Naive thymus-derived CD4-positive, alpha-beta T cell (primary cell): ENCODE measurements at regions not wholly inside any gene's neighbourhood (a gene's known extent, or its start where the extent isn't known, plus 50 kb on each side); places are given as distances from the start of the nearest gene placed in this dataset.

Source experiments
- ATAC-seq: fragments of 150-1000 bp; cut with Tn5 transposase; 2 replicates; pipeline ENCODE4 v1.10.0; 2021; ENCODE audit warnings: mild to moderate bottlenecking, moderate library complexity
- CTCF ChIA-PET: fragments of 350-600 bp; sonication (Branson Sonifier 250); formaldehyde crosslinking; loops from one replicate; lab custom pipeline; 2021; ENCODE audit warnings: antibody characterized with exemption; lab: Charles Lee
- POLR2A ChIA-PET: fragments of 350-600 bp; sonication (Branson Sonifier 250); formaldehyde crosslinking; loops from one replicate; lab custom pipeline; 2021; ENCODE audit warnings: antibody characterized with exemption, inconsistent platforms; lab: Charles Lee
- DNase-seq, 9 donors: peaks; one replicate each; pipeline versions ENCODE4 v3.0.0 to v3.0.0-alpha.2; 2020 to 2022; ENCODE audit warnings: mixed read lengths in 1 of 9
- H3K27ac ChIP-seq: one replicate; pipeline ENCODE4 v1.7.0; 2013; ENCODE audit warnings: mild to moderate bottlenecking, low read depth, low read length, moderate library complexity
- H3K27me3 ChIP-seq, 2 donors: one replicate each; pipeline ENCODE4 v1.7.0; 2013; ENCODE audit warnings: low read length in 2 of 2, mild to moderate bottlenecking in 2 of 2, moderate library complexity in 2 of 2; ENCODE audit not compliant: control insufficient read depth in 2 of 2, insufficient read depth in 2 of 2
- H3K36me3 ChIP-seq, 3 experiments: 1 replicate in 2 of 3; 2 replicates in 1 of 3; pipeline ENCODE4 v1.7.0; 2013; ENCODE audit warnings: low read length in 3 of 3, mild to moderate bottlenecking in 3 of 3, moderate library complexity in 1 of 3; ENCODE audit not compliant: insufficient read depth in 3 of 3, control insufficient read depth in 2 of 3
- H3K4me1 ChIP-seq, 2 donors: one replicate each; pipeline ENCODE4 v1.7.0; 2013; ENCODE audit warnings: low read length in 2 of 2, mild to moderate bottlenecking in 2 of 2, moderate library complexity in 1 of 2; ENCODE audit not compliant: control insufficient read depth in 2 of 2, insufficient read depth in 2 of 2
- H3K4me3 ChIP-seq: 2 replicates; pipeline ENCODE4 v1.7.0; 2013; ENCODE audit warnings: mild to moderate bottlenecking, low read length
- H3K9me3 ChIP-seq, 3 experiments: 1 replicate in 2 of 3; 2 replicates in 1 of 3; pipeline ENCODE4 v1.7.0; 2013; ENCODE audit warnings: low read length in 3 of 3; ENCODE audit not compliant: control insufficient read depth in 2 of 3
- H3K27ac Mint-ChIP-seq, 9 donors: one replicate each; pipeline ENCODE4 v1.8.0; 2020 to 2022; ENCODE audit warnings: mixed read lengths in 9 of 9, mild to moderate bottlenecking in 8 of 9, moderate library complexity in 5 of 9, inconsistent platforms in 2 of 9
- H3K27me3 Mint-ChIP-seq, 5 donors: one replicate each; pipeline ENCODE4 v1.8.0; 2021 to 2022; ENCODE audit warnings: mixed read lengths in 5 of 5, mild to moderate bottlenecking in 1 of 5
- H3K36me3 Mint-ChIP-seq, 5 donors: one replicate each; pipeline ENCODE4 v1.8.0; 2020 to 2022; ENCODE audit warnings: mixed read lengths in 5 of 5, mild to moderate bottlenecking in 3 of 5, inconsistent platforms in 1 of 5
- H3K4me1 Mint-ChIP-seq, 7 donors: one replicate each; pipeline ENCODE4 v1.8.0; 2020 to 2022; ENCODE audit warnings: mixed read lengths in 7 of 7, mild to moderate bottlenecking in 3 of 7, inconsistent platforms in 1 of 7
- H3K4me3 Mint-ChIP-seq, 10 donors: one replicate each; pipeline ENCODE4 v1.8.0; 2020 to 2022; ENCODE audit warnings: mild to moderate bottlenecking in 10 of 10, mixed read lengths in 10 of 10, moderate library complexity in 6 of 10, inconsistent platforms in 2 of 10
- H3K9me3 Mint-ChIP-seq, 11 donors: one replicate each; pipeline ENCODE4 v1.8.0; 2020 to 2022; ENCODE audit warnings: mixed read lengths in 11 of 11, mild to moderate bottlenecking in 4 of 11, inconsistent platforms in 1 of 11, moderate library complexity in 1 of 11
- intact Hi-C, 2 donors: fragments of 100-400 bp; cut with micrococcal nuclease; formaldehyde crosslinking; loops; one replicate each; pipeline ENCODE4 v1.15.1; 2023

DNA sequence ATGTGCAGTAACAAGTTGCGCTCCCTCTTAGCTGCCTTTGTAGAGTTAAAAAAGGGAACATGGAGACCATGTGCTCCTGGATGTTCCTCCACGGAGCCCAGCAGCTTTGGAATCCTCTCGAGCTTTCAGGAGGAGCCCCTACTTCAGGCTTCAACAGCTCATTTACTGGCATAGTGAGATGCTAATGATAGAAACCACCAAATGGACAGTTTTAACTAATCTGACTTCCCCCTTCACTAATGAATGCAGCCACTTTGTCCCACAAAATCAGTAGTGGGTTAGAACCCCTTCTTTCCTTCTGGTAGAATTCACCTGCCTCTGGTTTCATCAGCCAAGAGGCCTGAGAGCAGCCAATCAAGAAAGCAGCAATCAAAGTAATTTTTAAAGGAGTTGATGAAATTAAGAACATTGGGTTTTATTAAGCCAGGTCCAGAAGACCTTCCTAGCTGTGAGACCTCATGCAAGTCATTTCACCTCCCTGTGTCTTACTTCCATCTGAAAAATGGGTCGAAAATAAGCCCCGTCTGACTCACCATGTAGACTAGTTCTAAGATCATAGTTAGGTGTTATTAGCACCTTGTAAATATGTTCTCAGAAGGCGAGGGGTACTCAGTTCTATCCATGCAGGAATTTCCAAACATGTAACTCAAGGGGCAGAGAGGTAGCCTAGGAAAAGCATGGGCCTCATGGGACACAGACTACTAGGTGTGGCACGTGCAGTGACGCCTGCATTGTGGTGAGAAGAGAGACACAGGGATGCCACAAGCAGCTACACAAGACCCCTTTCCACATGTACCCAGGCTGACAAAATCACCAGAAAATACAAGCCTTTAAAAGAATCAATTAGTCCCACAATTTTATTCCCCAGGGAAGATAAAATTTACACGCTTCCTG, 179.7 kb upstream of the LPP start:
- POLR2A ChIA-PET: interaction anchor here (0.7 to 1.3 kb wide), 3 partner anchors 9 to 15 kb away, joined by 3 to 5 read pairs (median 3); no protein-coding TSS in a partner anchor
- Mint-ChIP-seq H3K27ac (peak overlapping the region; percentile 44 to 96 (median 80)), H3K36me3 (peaks cover 0 to 11% (median 0%) of the 10 kb centered on the region in 5 donors), H3K9me3 (peaks cover 0 to 5% (median 0%) of the 10 kb centered on the region in 11 donors), H3K4me1 (peaks cover 25 to 64% (median 43%) of the 10 kb centered on the region in 7 donors), H3K27me3 (no peaks in the 10 kb centered on the region), H3K4me3 (peak overlapping the region; percentile 41 to 85 (median 76))
- H3K9me3 ChIP-seq: no peaks in the 10 kb centered on the region
- H3K4me3 ChIP-seq: peak overlapping the region; percentile 3
- no peak overlapping the region for H3K27ac ChIP-seq
- H3K36me3 ChIP-seq: no peaks in the 10 kb centered on the region
- H3K27me3 ChIP-seq: no peaks in the 10 kb centered on the region
- no peak for DNase-seq
- ATAC-seq: peak; percentile 35
- H3K4me1 ChIP-seq: peaks cover 29 to 34% of the 10 kb centered on the region in 2 donors
- intact Hi-C loops: loop anchor here (1.0 to 10.0 kb wide), 5 partner anchors 55 to 981 kb away; partner anchors contain the start of gene LPP (in 1 of the 2)
- CTCF ChIA-PET: no interaction called here

DNA sequence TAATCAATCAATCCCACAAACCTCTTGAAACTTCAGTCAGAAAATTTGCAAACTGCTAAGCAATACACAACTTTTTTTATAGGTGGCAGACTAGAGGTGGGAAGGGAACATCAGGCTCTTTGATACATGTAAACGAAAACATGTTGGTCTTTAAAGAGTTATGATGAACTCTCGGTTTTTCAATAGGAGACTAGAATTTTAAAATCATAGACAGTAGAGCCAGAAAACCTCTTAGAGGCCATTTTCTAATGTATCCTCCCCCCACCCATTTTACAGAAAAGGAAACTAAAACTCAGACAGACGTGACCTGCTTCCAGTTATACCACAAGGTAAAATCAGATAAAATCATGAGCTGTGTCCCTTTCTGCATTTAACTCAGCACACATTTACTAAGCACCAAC, 179.1 kb upstream of the LPP start:
- H3K27me3 Mint-ChIP-seq: no peaks in the 10 kb centered on the region
- H3K36me3 Mint-ChIP-seq: peaks cover 0 to 11% (median 0%) of the 10 kb centered on the region in 5 donors
- DNase-seq: peak in 6 of 9 donors; percentile 8 to 42 (median 32)
- peak overlapping the region; percentile 44 to 96 (median 80) for H3K27ac Mint-ChIP-seq
- H3K4me3 Mint-ChIP-seq: peak overlapping the region; percentile 41 to 85 (median 76)
- intact Hi-C loops: loop anchor here (1.0 to 10.0 kb wide), 14 partner anchors 12 to 1172 kb away; partner anchors contain the start of genes LPP (in 2 of the 2) and BCL6 (in 1 of the 2)
- H3K9me3 ChIP-seq: no peaks in the 10 kb centered on the region
- CTCF ChIA-PET: interaction anchor here (0.6 to 1.1 kb wide), 3 partner anchors 20 to 235 kb away, joined by 3 to 5 read pairs (median 3); no protein-coding TSS in a partner anchor
- peak overlapping the region; percentile 3 for H3K4me3 ChIP-seq
- peaks cover 31 to 71% (median 49%) of the 10 kb centered on the region in 7 donors for H3K4me1 Mint-ChIP-seq
- H3K9me3 Mint-ChIP-seq: peaks cover 0 to 5% (median 0%) of the 10 kb centered on the region in 11 donors
- peak; percentile 67 for ATAC-seq
- no peaks in the 10 kb centered on the region for H3K27me3 ChIP-seq
- peaks cover 36 to 40% of the 10 kb centered on the region in 2 donors for H3K4me1 ChIP-seq
- H3K27ac ChIP-seq: no peak overlapping the region
- no peaks in the 10 kb centered on the region for H3K36me3 ChIP-seq
- POLR2A ChIA-PET: interaction anchor here (1.1 kb wide), 1 partner anchor 16 kb away, joined by 3 read pairs; no protein-coding TSS in a partner anchor

DNA sequence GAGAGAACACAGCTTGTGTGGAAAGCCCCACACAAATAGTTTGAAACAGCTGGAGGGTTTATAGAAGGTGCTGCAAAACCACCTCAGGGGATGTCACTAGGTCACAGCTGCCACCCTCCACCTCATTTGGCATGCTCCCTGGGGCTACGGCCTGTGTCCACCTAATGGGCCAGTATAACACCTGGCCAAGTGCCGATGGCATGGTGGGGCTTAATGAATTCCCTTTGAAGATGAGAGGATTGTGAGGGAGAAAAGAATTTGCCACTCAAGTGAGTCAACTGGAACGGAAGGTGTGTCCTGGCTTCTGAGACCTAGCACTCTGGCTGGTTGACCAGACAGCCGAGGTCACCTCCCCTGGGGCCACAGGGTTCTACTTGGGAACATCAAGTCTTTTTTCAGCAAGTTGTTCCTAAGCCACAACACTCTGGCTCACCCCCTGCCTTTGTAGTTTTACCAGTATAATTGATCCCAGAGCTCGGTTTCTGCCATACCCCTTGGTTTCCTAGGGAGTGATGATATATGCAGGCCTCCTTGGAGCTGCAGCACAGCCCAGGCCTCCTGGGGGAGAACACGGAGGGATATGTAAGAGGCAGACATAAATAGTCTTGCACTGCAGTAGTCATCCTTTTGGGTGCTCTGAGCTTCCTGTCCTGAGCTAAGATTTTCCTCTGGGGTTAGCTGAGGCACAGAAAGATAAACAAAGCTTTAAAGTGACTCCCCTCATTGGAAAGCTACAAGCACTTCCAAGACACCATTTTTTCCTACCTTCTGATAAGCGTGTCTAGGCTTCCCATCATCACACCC, 178.2 kb upstream of the LPP start:
- peaks cover 0 to 5% (median 0%) of the 10 kb centered on the region in 11 donors for H3K9me3 Mint-ChIP-seq
- no peaks in the 10 kb centered on the region for H3K36me3 ChIP-seq
- peak overlapping the region in 7 of 9 donors; percentile 51 to 96 (median 80) for H3K27ac Mint-ChIP-seq
- no peaks in the 10 kb centered on the region for H3K27me3 Mint-ChIP-seq
- H3K27ac ChIP-seq: no peak overlapping the region
- H3K27me3 ChIP-seq: no peaks in the 10 kb centered on the region
- ATAC-seq: peak; percentile 36
- no peaks in the 10 kb centered on the region for H3K9me3 ChIP-seq
- H3K36me3 Mint-ChIP-seq: peaks cover 0 to 11% (median 0%) of the 10 kb centered on the region in 5 donors
- H3K4me1 Mint-ChIP-seq: peaks cover 33 to 79% (median 58%) of the 10 kb centered on the region in 7 donors
- DNase-seq: no peak
- ChIA-PET POLR2A (interaction anchor here (0.9 to 1.1 kb wide), 3 partner anchors 16 to 230 kb away, joined by 3 read pairs; partner anchors contain the start of gene BCL6), CTCF (interaction anchor here (0.5 to 1.1 kb wide), 6 partner anchors 21 to 479 kb away, joined by 3 to 5 read pairs (median 3); no protein-coding TSS in a partner anchor)
- peaks cover 40 to 43% of the 10 kb centered on the region in 2 donors for H3K4me1 ChIP-seq
- H3K4me3 ChIP-seq: peak overlapping the region; percentile 3
- H3K4me3 Mint-ChIP-seq: peak overlapping the region in 7 of 10 donors; percentile 41 to 85 (median 78)
- intact Hi-C loops: loop anchor here (1.0 to 10.0 kb wide), 15 partner anchors 12 to 1172 kb away; partner anchors contain the start of genes BCL6 (in 1 of the 2) and LPP (in 1 of the 2)

DNA sequence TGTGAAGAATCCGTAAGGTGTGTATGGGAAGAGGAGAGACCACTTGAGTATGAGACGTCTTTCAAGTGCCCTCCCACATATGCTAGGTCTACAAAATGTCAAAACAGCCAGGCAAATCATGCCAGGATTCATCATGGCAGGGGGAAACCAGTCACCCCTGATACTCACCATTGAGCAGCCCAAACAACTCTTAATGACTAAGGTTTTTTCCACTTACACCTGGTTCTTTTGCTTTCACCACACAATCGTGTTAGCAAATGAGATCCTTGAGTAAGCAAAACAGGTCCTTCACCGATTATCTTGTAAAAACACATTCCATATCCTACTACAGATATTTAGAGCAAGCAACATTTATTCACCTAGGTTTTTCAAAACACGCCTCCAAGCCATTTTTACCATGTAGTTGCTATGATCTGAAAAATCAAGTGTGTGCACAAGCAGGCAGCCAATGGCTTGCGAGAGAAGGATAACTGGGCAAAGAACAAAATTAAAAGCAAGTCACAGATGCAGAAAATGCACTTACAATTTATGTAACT, 177.5 kb upstream of the LPP start:
- ChIA-PET CTCF (interaction anchor here (0.9 kb wide), 1 partner anchor 58 kb away, joined by 3 read pairs; no protein-coding TSS in a partner anchor), POLR2A (interaction anchor here (0.9 kb wide), 2 partner anchors 20 to 231 kb away, joined by 3 read pairs; partner anchors contain the start of gene BCL6)
- Mint-ChIP-seq H3K9me3 (peaks cover 0 to 5% (median 0%) of the 10 kb centered on the region in 11 donors), H3K4me1 (peaks cover 33 to 76% (median 65%) of the 10 kb centered on the region in 7 donors), H3K4me3 (peak overlapping the region in 2 of 10 donors; percentile 41 to 85), H3K27ac (peak overlapping the region in 4 of 9 donors; percentile 52 to 93 (median 80)), H3K36me3 (peaks cover 0 to 11% (median 0%) of the 10 kb centered on the region in 5 donors), H3K27me3 (no peaks in the 10 kb centered on the region)
- ATAC-seq: no peak
- Histone ChIP-seq H3K27me3 (no peaks in the 10 kb centered on the region), H3K27ac (no peak overlapping the region), H3K9me3 (no peaks in the 10 kb centered on the region), H3K4me1 (peaks cover 40 to 43% of the 10 kb centered on the region in 2 donors), H3K36me3 (no peaks in the 10 kb centered on the region), H3K4me3 (no peak overlapping the region)
- peak in 1 of 9 donors; percentile 44 for DNase-seq
- intact Hi-C loops: loop anchor here (1.0 to 10.0 kb wide), 8 partner anchors 85 to 1171 kb away; no protein-coding TSS in a partner anchor

DNA sequence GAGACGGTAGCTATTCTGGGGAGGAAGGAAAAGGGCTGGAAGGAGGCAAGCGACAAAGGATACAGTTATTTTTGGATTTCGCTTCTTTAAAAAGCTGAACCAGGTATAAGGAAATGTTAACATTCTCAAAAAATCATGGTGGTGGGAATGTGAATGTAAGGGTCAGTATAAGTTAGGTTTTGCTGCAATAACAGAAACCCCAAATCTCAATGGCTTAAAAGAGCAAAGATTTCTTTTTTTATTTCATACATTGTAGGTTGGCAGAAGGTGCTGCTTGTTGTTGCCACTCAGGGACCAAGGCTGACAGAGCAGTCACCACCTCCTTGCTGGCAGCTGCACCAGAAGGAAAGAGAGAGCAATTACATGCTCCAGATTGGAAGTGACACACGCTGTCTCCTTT, 176.3 kb upstream of the LPP start:
- no peak for DNase-seq
- Mint-ChIP-seq H3K27me3 (no peaks in the 10 kb centered on the region), H3K36me3 (peaks cover 0 to 11% (median 0%) of the 10 kb centered on the region in 5 donors), H3K4me3 (no peak overlapping the region), H3K4me1 (peaks cover 33 to 79% (median 65%) of the 10 kb centered on the region in 7 donors), H3K27ac (peak overlapping the region in 2 of 9 donors; percentile 12 to 40), H3K9me3 (peaks cover 0 to 5% (median 0%) of the 10 kb centered on the region in 11 donors)
- Histone ChIP-seq H3K9me3 (no peaks in the 10 kb centered on the region), H3K27me3 (no peaks in the 10 kb centered on the region), H3K4me3 (no peak overlapping the region), H3K27ac (no peak overlapping the region), H3K4me1 (peaks cover 40 to 43% of the 10 kb centered on the region in 2 donors), H3K36me3 (no peaks in the 10 kb centered on the region)
- no peak for ATAC-seq
- POLR2A ChIA-PET: no interaction called here
- CTCF ChIA-PET: interaction anchor here (0.6 kb wide), 1 partner anchor 976 kb away, joined by 5 read pairs; no protein-coding TSS in a partner anchor
- intact Hi-C loops: loop anchor here (2.0 to 10.0 kb wide), 8 partner anchors 23 to 1170 kb away; no protein-coding TSS in a partner anchor
